Parathyroid adenoma (tissue), 2 donors: ENCODE measurements at regions not wholly inside any gene's neighbourhood (a gene's known extent, or its start where the extent isn't known, plus 50 kb on each side); places are given as distances from the start of the nearest gene placed in this dataset.
"Not testable (repeated sequence)": the region's sequence is repeated elsewhere in the genome, so short reads cannot be mapped to it uniquely, and the experiment has no call there.

Experiments
- H2AFZ ChIP-seq: fragments of 300-600 bp; sonication (generic); one replicate; pipeline ENCODE4 v1.7.0; 2017; ENCODE audit warnings: antibody characterized with exemption, mild to moderate bottlenecking
- H3K27ac ChIP-seq: fragments of 300-600 bp; sonication (generic); one replicate; pipeline ENCODE4 v1.7.0; 2017
- H3K27me3 ChIP-seq: fragments of 300-600 bp; sonication (generic); one replicate; pipeline ENCODE4 v1.7.0; 2017; ENCODE audit warnings: low read length; ENCODE audit not compliant: control insufficient read depth, insufficient read depth
- H3K36me3 ChIP-seq: fragments of 300-600 bp; sonication (generic); one replicate; pipeline ENCODE4 v1.7.0; 2017; ENCODE audit warnings: low read length; ENCODE audit not compliant: control insufficient read depth, insufficient read depth
- H3K4me1 ChIP-seq: fragments of 300-600 bp; sonication (generic); one replicate; pipeline ENCODE4 v1.7.0; 2017; ENCODE audit warnings: control low read depth
- H3K4me2 ChIP-seq: fragments of 300-600 bp; sonication (generic); one replicate; pipeline ENCODE4 v1.7.0; 2017; ENCODE audit warnings: low read length
- H3K4me3 ChIP-seq: fragments of 300-600 bp; sonication (generic); one replicate; pipeline ENCODE4 v1.7.0; 2017; ENCODE audit warnings: low read depth, low read length
- H3K79me2 ChIP-seq: fragments of 300-600 bp; sonication (generic); one replicate; pipeline ENCODE4 v1.7.0; 2017; ENCODE audit warnings: control low read depth
- H3K9ac ChIP-seq: fragments of 300-600 bp; sonication (generic); one replicate; pipeline ENCODE4 v1.7.0; 2017; ENCODE audit warnings: mild to moderate bottlenecking
- H3K9me3 ChIP-seq: fragments of 300-600 bp; sonication (generic); one replicate; pipeline ENCODE4 v1.7.0; 2017; ENCODE audit warnings: low read length; ENCODE audit not compliant: control insufficient read depth
- CTCF ChIP-seq: fragments of 300-600 bp; sonication (generic); IDR thresholded peaks from one replicate; pipeline ENCODE4 v1.7.0; 2017; ENCODE audit warnings: antibody characterized with exemption, mild to moderate bottlenecking
- donor health status: primary hyperparathyroidism.

DNA sequence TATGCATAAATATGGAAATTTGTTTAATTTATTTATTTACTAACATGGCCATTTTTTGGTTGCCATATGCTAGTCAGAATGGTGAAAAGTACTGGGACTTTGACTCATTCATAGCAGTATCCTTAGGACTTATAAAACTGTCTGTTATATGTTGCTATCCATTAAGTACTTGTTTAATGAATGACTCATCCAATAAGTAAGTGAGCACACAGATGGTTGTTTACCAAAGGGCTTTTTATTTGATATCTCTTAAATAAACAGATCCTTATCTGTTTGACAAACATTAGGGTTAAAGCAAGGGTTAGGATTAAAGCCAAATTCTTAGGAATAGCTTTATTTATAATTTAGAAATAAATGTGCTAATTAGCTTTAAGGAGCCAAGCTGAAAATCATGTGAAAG lies 183.4 kb downstream of the FBXO4 start:
- Histone ChIP-seq H2AFZ (no peak overlapping the region), H3K4me3 (no peak overlapping the region), H3K79me2 (no peaks in the 10 kb centered on the region), H3K9ac (no peak overlapping the region), H3K4me1 (no peaks in the 10 kb centered on the region), H3K9me3 (no peaks in the 10 kb centered on the region), H3K36me3 (no peaks in the 10 kb centered on the region), H3K27ac (no peak overlapping the region), H3K27me3 (no peaks in the 10 kb centered on the region), H3K4me2 (no peak overlapping the region)
- TF ChIP-seq CTCF: no peak

DNA sequence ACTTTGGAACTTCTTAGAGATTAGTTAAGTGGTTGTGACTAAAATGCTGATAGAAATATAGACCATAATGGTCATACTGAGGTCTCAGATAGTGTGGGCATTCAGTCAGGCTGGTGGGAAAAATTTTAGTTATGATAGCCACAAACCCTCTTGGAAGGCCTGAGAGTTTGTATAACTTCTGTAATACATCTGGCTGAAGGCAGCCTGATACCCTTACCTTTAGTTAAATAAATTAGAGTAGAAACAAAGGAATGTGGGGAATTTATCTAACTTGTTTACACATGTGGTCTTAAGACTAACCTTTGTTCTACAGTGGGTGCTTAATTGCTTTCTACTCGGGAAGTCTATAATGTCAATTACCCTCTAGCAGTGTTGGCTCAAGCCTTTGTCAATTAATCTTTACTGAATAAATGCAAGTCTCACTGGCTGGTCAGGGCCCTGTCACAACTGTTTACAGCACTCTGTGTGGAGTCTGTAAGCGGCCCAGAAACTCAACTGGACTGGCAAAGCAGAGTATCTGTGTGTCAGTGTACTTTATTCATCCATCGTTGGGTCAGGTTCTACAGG lies 184.0 kb downstream of the FBXO4 start:
- Histone ChIP-seq H3K4me3 (no peak overlapping the region), H3K27ac (no peak overlapping the region), H3K79me2 (no peaks in the 10 kb centered on the region), H3K4me2 (no peak overlapping the region), H3K9me3 (no peaks in the 10 kb centered on the region), H3K9ac (no peak overlapping the region), H3K4me1 (no peaks in the 10 kb centered on the region), H3K27me3 (no peaks in the 10 kb centered on the region), H2AFZ (no peak overlapping the region), H3K36me3 (no peaks in the 10 kb centered on the region)
- TF ChIP-seq CTCF: no peak

GRCh38 chr5:42115721-42116120 lies 190.6 kb downstream of the FBXO4 start:
- not testable (repeated sequence) for H3K36me3 ChIP-seq, H3K9ac ChIP-seq, H3K9me3 ChIP-seq, H2AFZ ChIP-seq, H3K27ac ChIP-seq, H3K27me3 ChIP-seq, H3K79me2 ChIP-seq, H3K4me2 ChIP-seq, H3K4me3 ChIP-seq, H3K4me1 ChIP-seq

- TF ChIP-seq CTCF: no peak
- H3K36me3 ChIP-seq: no peaks in the 10 kb centered on the region
- no peak overlapping the region for H3K4me3 ChIP-seq
These were observed 195.0 kb downstream of the FBXO4 start for GRCh38 chr5:42120070-42120469.

DNA sequence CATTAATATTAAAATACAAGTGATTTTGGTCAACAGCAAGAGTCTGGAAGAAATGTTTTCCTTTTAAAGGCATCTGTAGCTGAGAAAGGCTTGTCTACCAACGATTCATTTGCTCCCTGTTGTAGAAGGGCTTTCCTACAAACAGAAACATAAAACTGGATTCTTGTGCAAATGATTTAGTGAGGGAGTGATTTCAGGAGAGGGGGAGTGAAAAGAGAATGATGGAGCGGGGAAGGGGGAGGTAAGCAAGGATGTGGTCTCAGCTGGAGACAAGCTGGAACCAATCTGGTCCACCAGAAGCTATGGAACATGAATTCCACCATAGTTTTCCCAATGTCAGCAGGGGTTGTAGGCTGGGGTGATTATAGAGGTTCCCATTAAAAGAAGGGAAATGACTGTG lies 196.3 kb downstream of the FBXO4 start:
- Histone ChIP-seq H3K4me3 (no peak overlapping the region), H3K79me2 (no peaks in the 10 kb centered on the region), H3K27ac (no peak overlapping the region), H3K36me3 (no peaks in the 10 kb centered on the region), H3K9me3 (no peaks in the 10 kb centered on the region), H3K4me2 (no peak overlapping the region), H3K9ac (no peak overlapping the region), H3K27me3 (no peaks in the 10 kb centered on the region), H3K4me1 (no peaks in the 10 kb centered on the region), H2AFZ (no peak overlapping the region)
- no peak for TF ChIP-seq CTCF

More at GRCh38 chr5:42120070-42120469, 195.0 kb downstream of the FBXO4 start:
- H3K9me3 ChIP-seq: no peaks in the 10 kb centered on the region
- no peak overlapping the region for H3K27ac ChIP-seq
- no peaks in the 10 kb centered on the region for H3K27me3 ChIP-seq
- no peak overlapping the region for H3K4me2 ChIP-seq
- H3K4me1 ChIP-seq: no peaks in the 10 kb centered on the region
- no peak overlapping the region for H3K9ac ChIP-seq
- H2AFZ ChIP-seq: no peak overlapping the region
- no peaks in the 10 kb centered on the region for H3K79me2 ChIP-seq
